Nephron progenitor cell (in vitro differentiated cells): ENCODE measurements at regions not wholly inside any gene's neighbourhood (a gene's known extent, or its start where the extent isn't known, plus 50 kb on each side); places are given as distances from the start of the nearest gene placed in this dataset.
A peak's percentile ranks its signal among the peaks of the same experiment; 100 is the strongest.

Source experiments
- DNase-seq: peaks from one replicate; pipeline ENCODE4 v3.0.0; 2021
- H3K27ac Mint-ChIP-seq: 2 replicates; pipeline ENCODE4 v1.8.0; 2021; ENCODE audit warnings: mild to moderate bottlenecking, moderate library complexity, mixed read lengths
- H3K27me3 Mint-ChIP-seq: 2 replicates; pipeline ENCODE4 v1.8.0; 2021; ENCODE audit warnings: mild to moderate bottlenecking, low read depth, mixed read lengths; ENCODE audit not compliant: poor library complexity
- H3K36me3 Mint-ChIP-seq: 2 replicates; pipeline ENCODE4 v1.8.0; 2021; ENCODE audit warnings: low read depth, mixed read lengths
- H3K4me1 Mint-ChIP-seq: 2 replicates; pipeline ENCODE4 v1.8.0; 2021; ENCODE audit warnings: mixed read lengths
- H3K4me3 Mint-ChIP-seq: 2 replicates; pipeline ENCODE4 v1.8.0; 2021; ENCODE audit warnings: mild to moderate bottlenecking, moderate library complexity, mixed read lengths
- H3K9me3 Mint-ChIP-seq: 2 replicates; pipeline ENCODE4 v1.8.0; 2021; ENCODE audit warnings: mild to moderate bottlenecking, moderate library complexity, mixed read lengths
- CTCF ChIP-seq: fragments of 200-600 bp; sonication (generic); IDR thresholded peaks from 2 replicates; pipeline ENCODE4 v1.5.0; 2021; ENCODE audit warnings: antibody characterized with exemption

- Mint-ChIP-seq H3K4me3 (no peak overlapping the region), H3K4me1 (peaks cover 16% of the 10 kb centered on the region), H3K27me3 (no peaks in the 10 kb centered on the region), H3K27ac (peak overlapping the region; percentile 34), H3K9me3 (no peaks in the 10 kb centered on the region), H3K36me3 (no peaks in the 10 kb centered on the region)
- no peak for TF ChIP-seq CTCF
- no peak for DNase-seq
These were observed 211.5 kb downstream of the DHX15 start for GRCh38 chr4:24372881-24373280.

- Mint-ChIP-seq H3K36me3 (no peaks in the 10 kb centered on the region), H3K4me3 (no peak overlapping the region), H3K4me1 (peaks cover 16% of the 10 kb centered on the region), H3K9me3 (no peaks in the 10 kb centered on the region), H3K27me3 (no peaks in the 10 kb centered on the region), H3K27ac (no peak overlapping the region)
- no peak for TF ChIP-seq CTCF
- DNase-seq: no peak
These were observed 212.0 kb downstream of the DHX15 start for GRCh38 chr4:24372341-24372740.

- Mint-ChIP-seq H3K4me3 (no peak overlapping the region), H3K9me3 (no peaks in the 10 kb centered on the region), H3K4me1 (peaks cover 16% of the 10 kb centered on the region), H3K36me3 (no peaks in the 10 kb centered on the region), H3K27me3 (peaks cover 3% of the 10 kb centered on the region), H3K27ac (no peak overlapping the region)
- no peak for TF ChIP-seq CTCF
- no peak for DNase-seq
These were observed 213.9 kb downstream of the DHX15 start for GRCh38 chr4:24370421-24370820.

- no peak overlapping the region for H3K27ac Mint-ChIP-seq
- no peaks in the 10 kb centered on the region for H3K36me3 Mint-ChIP-seq
- peaks cover 3% of the 10 kb centered on the region for H3K27me3 Mint-ChIP-seq
- no peak for DNase-seq
- no peaks in the 10 kb centered on the region for H3K9me3 Mint-ChIP-seq
- peaks cover 16% of the 10 kb centered on the region for H3K4me1 Mint-ChIP-seq
- no peak for TF ChIP-seq CTCF
- no peak overlapping the region for H3K4me3 Mint-ChIP-seq
These were observed 214.8 kb downstream of the DHX15 start for GRCh38 chr4:24369507-24370029.

GRCh38 chr4:24368801-24369200 lies 215.6 kb downstream of the DHX15 start:
- Mint-ChIP-seq H3K27me3 (peaks cover 3% of the 10 kb centered on the region), H3K4me1 (peaks cover 11% of the 10 kb centered on the region), H3K4me3 (no peak overlapping the region), H3K36me3 (no peaks in the 10 kb centered on the region), H3K9me3 (no peaks in the 10 kb centered on the region), H3K27ac (no peak overlapping the region)
- no peak for TF ChIP-seq CTCF
- no peak for DNase-seq

GRCh38 chr4:24364852-24365251 lies 219.5 kb downstream of the DHX15 start:
- Mint-ChIP-seq H3K4me1 (no peaks in the 10 kb centered on the region), H3K36me3 (no peaks in the 10 kb centered on the region), H3K4me3 (no peak overlapping the region), H3K27ac (no peak overlapping the region), H3K27me3 (peaks cover 9% of the 10 kb centered on the region), H3K9me3 (no peaks in the 10 kb centered on the region)
- no peak for DNase-seq
- TF ChIP-seq CTCF: no peak
